ENCODE measurements at regions not wholly inside any gene's neighbourhood (a gene's known extent, or its start where the extent isn't known, plus 50 kb on each side); places are given as distances from the start of the nearest gene placed in this dataset.

GRCh38 chr11:115653076-115653475, 148.9 kb upstream of the CADM1 start:
- Mint-ChIP-seq H3K36me3 (ENCODE audit: low read depth) (peaks cover 5% of the 10 kb centered on the region), H3K27ac (no peak overlapping the region), H3K4me1 (peaks cover 70% of the 10 kb centered on the region), H3K9me3 (peaks cover 10% of the 10 kb centered on the region), H3K27me3 (ENCODE audit: low read depth, poor library complexity) (peaks cover 6% of the 10 kb centered on the region), H3K4me3 (no peak overlapping the region)
- TF ChIP-seq CTCF (IDR thresholded peaks at IDR 0.05), result no peak
- DNase-seq, result no peak

- Mint-ChIP-seq H3K4me3 (no peak overlapping the region), H3K4me1 (peaks cover 70% of the 10 kb centered on the region), H3K36me3 (ENCODE audit: low read depth) (peaks cover 5% of the 10 kb centered on the region), H3K9me3 (peaks cover 9% of the 10 kb centered on the region), H3K27me3 (ENCODE audit: low read depth, poor library complexity) (peaks cover 6% of the 10 kb centered on the region), H3K27ac (no peak overlapping the region)
- no peak for DNase-seq
- no peak for TF ChIP-seq CTCF (IDR thresholded peaks at IDR 0.05)
Measured at GRCh38 chr11:115652496-115652895, 148.3 kb upstream of the CADM1 start.

GRCh38 chr11:115652094-115652493, 147.9 kb upstream of the CADM1 start:
- Mint-ChIP-seq H3K9me3 (peaks cover 5% of the 10 kb centered on the region), H3K27ac (no peak overlapping the region), H3K4me1 (peaks cover 74% of the 10 kb centered on the region), H3K27me3 (ENCODE audit: low read depth, poor library complexity) (peaks cover 6% of the 10 kb centered on the region), H3K36me3 (ENCODE audit: low read depth) (peaks cover 2% of the 10 kb centered on the region), H3K4me3 (no peak overlapping the region)
- TF ChIP-seq CTCF (IDR thresholded peaks at IDR 0.05), result no peak
- no peak for DNase-seq

GRCh38 chr11:115649461-115649860, 145.2 kb upstream of the CADM1 start:
- Mint-ChIP-seq H3K9me3 (no peaks in the 10 kb centered on the region), H3K4me3 (no peak overlapping the region), H3K36me3 (ENCODE audit: low read depth) (no peaks in the 10 kb centered on the region), H3K4me1 (peaks cover 86% of the 10 kb centered on the region), H3K27ac (no peak overlapping the region), H3K27me3 (ENCODE audit: low read depth, poor library complexity) (peaks cover 2% of the 10 kb centered on the region)
- no peak for DNase-seq
- TF ChIP-seq CTCF (IDR thresholded peaks at IDR 0.05), result no peak

- peaks cover 7% of the 10 kb centered on the region for H3K27me3 Mint-ChIP-seq (ENCODE audit: low read depth, poor library complexity)
- H3K4me3 Mint-ChIP-seq, result peak overlapping the region; percentile 27
- no peak for TF ChIP-seq CTCF (IDR thresholded peaks at IDR 0.05)
- H3K36me3 Mint-ChIP-seq (ENCODE audit: low read depth), result no peaks in the 10 kb centered on the region
- H3K9me3 Mint-ChIP-seq, result no peaks in the 10 kb centered on the region
- DNase-seq, result peak; percentile 82
- H3K27ac Mint-ChIP-seq, result peak overlapping the region; percentile 75
- peaks cover 88% of the 10 kb centered on the region for H3K4me1 Mint-ChIP-seq
Measured at GRCh38 chr11:115645631-115646317, 141.6 kb upstream of the CADM1 start.

GRCh38 chr11:115644856-115645255, 140.6 kb upstream of the CADM1 start:
- H3K9me3 Mint-ChIP-seq, result no peaks in the 10 kb centered on the region
- H3K4me3 Mint-ChIP-seq, result no peak overlapping the region
- peaks cover 88% of the 10 kb centered on the region for H3K4me1 Mint-ChIP-seq
- H3K36me3 Mint-ChIP-seq (ENCODE audit: low read depth), result no peaks in the 10 kb centered on the region
- peak overlapping the region; percentile 20 for H3K27ac Mint-ChIP-seq
- no peak for TF ChIP-seq CTCF (IDR thresholded peaks at IDR 0.05)
- H3K27me3 Mint-ChIP-seq (ENCODE audit: low read depth, poor library complexity), result peaks cover 7% of the 10 kb centered on the region
- peak; percentile 37 for DNase-seq

All from nephron progenitor cell (in vitro differentiated cells).